ENCODE measurements at regions not wholly inside any gene's neighbourhood (a gene's known extent, or its start where the extent isn't known, plus 50 kb on each side); places are given as distances from the start of the nearest gene placed in this dataset.

DNA sequence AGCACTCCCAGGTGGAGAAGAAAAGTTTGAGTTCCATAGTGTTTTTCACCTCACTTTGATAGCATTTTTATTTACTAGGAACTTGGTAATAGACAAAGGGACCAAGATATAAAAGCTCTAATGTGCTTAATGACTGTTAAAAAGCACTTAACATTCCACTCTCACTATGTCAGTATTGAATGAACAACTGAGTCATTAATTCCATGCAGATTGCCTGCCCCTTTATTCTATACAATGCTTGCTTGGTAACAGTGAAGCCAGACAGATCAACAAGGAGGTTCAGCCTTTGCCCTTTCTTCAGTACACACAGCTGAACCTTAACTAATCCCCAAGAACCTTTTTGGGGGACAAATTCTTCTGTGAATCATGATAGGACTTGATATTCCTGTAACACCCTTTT lies 425.5 kb downstream of the NUF2 start:
- TF ChIP-seq CTCF (conservative IDR thresholded peaks at IDR 0.05; ENCODE audit: low read depth, low read length) (no peak), EZH2 (IDR thresholded peaks at IDR 0.05; ENCODE audit: borderline replicate concordance, low read depth, low read length, poor library complexity, severe bottlenecking) (no peak)
